A549 (cell line): ENCODE measurements at regions not wholly inside any gene's neighbourhood (a gene's known extent, or its start where the extent isn't known, plus 50 kb on each side); places are given as distances from the start of the nearest gene placed in this dataset.

Experiments
- ATAC-seq, 2 experiments: fragments of 200-7000 bp in 1 of 2; fragments of >200 bp in 1 of 2; cut with Nextera tagmentation in 1 of 2; cut with Tn5 transposase in 1 of 2; 3 replicates each; pipeline versions ENCODE4 v1.8.0 to v1.9.1; 2018 to 2020; ENCODE audit warnings: mild to moderate bottlenecking in 1 of 2, moderate library complexity in 1 of 2
- CTCF ChIA-PET: fragments of 300-600 bp; sonication (Branson Sonifier 250); formaldehyde crosslinking; extraction: SDS; loops from one replicate; lab custom pipeline; 2021; ENCODE audit warnings: antibody characterized with exemption, inconsistent platforms; lab: Yijun Ruan, JAX
- POLR2A ChIA-PET: fragments of 350-600 bp; formaldehyde crosslinking; extraction: SDS; loops from one replicate; lab custom pipeline; 2021; ENCODE audit warnings: antibody characterized with exemption, inconsistent platforms; lab: Yijun Ruan, JAX
- DNase-seq, 2 experiments: peaks; one replicate each; pipeline versions ENCODE4 v3.0.0 to v3.0.0-alpha.2; 2011 to 2016; ENCODE audit warnings: low read depth in 1 of 2, low spot score in 1 of 2
- FAIRE-seq: peaks from 2 replicates; lab custom pipeline; 2011; peaks lifted over from hg19 to GRCh38; lab: Jason Lieb, UNC
- H3K27ac ChIP-seq, 2 experiments: fragments of >200 bp; sonication (Bioruptor Twin); formaldehyde crosslinking; 3 replicates each; pipeline ENCODE4 v1.5.1; 2016 to 2017
- H3K4me1 ChIP-seq: fragments of >200 bp; sonication (Bioruptor Twin); formaldehyde crosslinking; 3 replicates; pipeline ENCODE4 v1.6.1; 2016
- H3K4me2 ChIP-seq: fragments of >200 bp; sonication (Bioruptor Twin); formaldehyde crosslinking; 3 replicates; pipeline ENCODE4 v1.6.1; 2016
- H3K4me3 ChIP-seq: fragments of >200 bp; sonication (Bioruptor Twin); formaldehyde crosslinking; 3 replicates; pipeline ENCODE4 v1.5.1; 2016
- H3K9me3 ChIP-seq: fragments of >200 bp; sonication (Bioruptor Twin); formaldehyde crosslinking; 3 replicates; pipeline ENCODE4 v1.6.1; 2016
- CBX2 ChIP-seq: fragments of 200-600 bp; sonication (generic); IDR thresholded peaks from 2 replicates; pipeline ENCODE4 v1.6.1; 2016; ENCODE audit warnings: low read depth, mild to moderate bottlenecking, borderline replicate concordance
- EHF ChIP-seq: fragments of 250-450 bp; sonication (Bioruptor Pico); IDR thresholded peaks from 2 replicates; pipeline ENCODE4 v1.5.0; 2020; ENCODE audit warnings: mild to moderate bottlenecking
- EHMT2 ChIP-seq: fragments of 200-600 bp; sonication (generic); IDR thresholded peaks from 2 replicates; pipeline ENCODE4 v1.6.1; 2016; ENCODE audit warnings: antibody characterized with exemption, low read depth, mild to moderate bottlenecking, moderate library complexity
- FOSL2 ChIP-seq, 2 experiments: fragments of 450-650 bp in 1 of 2; fragments of >200 bp in 1 of 2; sonication (Bioruptor Twin) in 1 of 2; formaldehyde crosslinking; IDR thresholded peaks; 2 replicates each; pipeline versions ENCODE4 v1.5.0 to v1.6.1; 2016 to 2020; ENCODE audit warnings: mild to moderate bottlenecking in 1 of 2, moderate library complexity in 1 of 2
- FOXS1 ChIP-seq: fragments of 250-450 bp; sonication (Bioruptor Pico); IDR thresholded peaks from 2 replicates; pipeline ENCODE4 v1.5.0; 2020; ENCODE audit warnings: mild to moderate bottlenecking, moderate library complexity
- HDAC2 ChIP-seq: fragments of 200-600 bp; sonication (generic); IDR thresholded peaks from 2 replicates; pipeline ENCODE4 v1.6.1; 2016
- HOXA7 ChIP-seq: fragments of 250-450 bp; sonication (Bioruptor Pico); IDR thresholded peaks from 2 replicates; pipeline ENCODE4 v1.5.0; 2020; ENCODE audit warnings: mild to moderate bottlenecking, moderate library complexity
- HOXB5 ChIP-seq: fragments of 250-450 bp; sonication (Bioruptor Pico); IDR thresholded peaks from 2 replicates; pipeline ENCODE4 v1.5.0; 2020; ENCODE audit warnings: mild to moderate bottlenecking, moderate library complexity
- JUN ChIP-seq, 2 experiments: fragments of >200 bp; sonication (Bioruptor Twin); formaldehyde crosslinking; IDR thresholded peaks; 2 replicates in 1 of 2; 3 replicates in 1 of 2; pipeline ENCODE4 v1.6.1; 2016 to 2017
- KDM1A ChIP-seq: fragments of 200-600 bp; sonication (generic); IDR thresholded peaks from 2 replicates; pipeline ENCODE4 v1.6.1; 2016; ENCODE audit warnings: low read depth, mild to moderate bottlenecking
- KDM5A ChIP-seq: fragments of 200-600 bp; sonication (generic); IDR thresholded peaks from 2 replicates; pipeline ENCODE4 v1.6.1; 2016; ENCODE audit warnings: antibody characterized with exemption, mild to moderate bottlenecking
- MAZ ChIP-seq: fragments of 150-350 bp; IDR thresholded peaks from 2 replicates; pipeline ENCODE4 v1.6.1; 2014; ENCODE audit warnings: antibody characterized with exemption, low read depth, low read length, borderline replicate concordance
- PHF8 ChIP-seq: fragments of 200-600 bp; sonication (generic); IDR thresholded peaks from 2 replicates; pipeline ENCODE4 v1.6.1; 2016; ENCODE audit warnings: low read depth, mild to moderate bottlenecking, antibody characterized with exemption, moderate library complexity, borderline replicate concordance
- RCOR1 ChIP-seq: fragments of 150-350 bp; IDR thresholded peaks from 2 replicates; pipeline ENCODE4 v1.6.1; 2014; ENCODE audit warnings: antibody characterized with exemption, low read length, low read depth
- TFCP2L1 ChIP-seq: fragments of 250-450 bp; sonication (Bioruptor Pico); IDR thresholded peaks from 2 replicates; pipeline ENCODE4 v1.5.0; 2021; ENCODE audit warnings: mild to moderate bottlenecking
- USF2 ChIP-seq: fragments of 450-650 bp; IDR thresholded peaks from 2 replicates; pipeline ENCODE4 v1.6.1; 2014; ENCODE audit warnings: antibody characterized with exemption
- ZFP36 ChIP-seq: fragments of 450-650 bp; IDR thresholded peaks from 2 replicates; pipeline ENCODE4 v1.6.1; 2014; ENCODE audit warnings: borderline replicate concordance; ENCODE audit not compliant: partially characterized antibody
- ZNF302 ChIP-seq: fragments of 250-450 bp; sonication (Bioruptor Pico); IDR thresholded peaks from 2 replicates; pipeline ENCODE4 v1.9.0; 2021; ENCODE audit warnings: inconsistent platforms, mild to moderate bottlenecking, moderate library complexity
- ZSCAN20 ChIP-seq: fragments of 250-450 bp; sonication (Bioruptor Pico); IDR thresholded peaks from 2 replicates; pipeline ENCODE4 v1.8.0; 2022; ENCODE audit warnings: mild to moderate bottlenecking, moderate library complexity
- WGBS: methylation state at CpG from one replicate; pipeline ENCODE4 v1.1.6; 2017; ENCODE audit errors: missing lambda C conversion rate; 5-methylcytosine and 5-hydroxymethylcytosine counted together
- TF ChIP-seq, protein P1 (sequence below): fragments of >200 bp; sonication (Bioruptor Twin); formaldehyde crosslinking; IDR thresholded peaks from 3 replicates; pipeline ENCODE4 v1.5.1; 2016
- TF ChIP-seq, protein P2 (sequence below): fragments of >200 bp; sonication (Bioruptor Twin); formaldehyde crosslinking; IDR thresholded peaks from 2 replicates; pipeline ENCODE4 v1.6.1; 2016
- TF ChIP-seq, protein P3 (sequence below): fragments of >200 bp; sonication (Bioruptor Twin); formaldehyde crosslinking; IDR thresholded peaks from 3 replicates; pipeline ENCODE4 v1.6.1; 2016
- TF ChIP-seq, protein P4 (sequence below): fragments of 150-350 bp; IDR thresholded peaks from 2 replicates; pipeline ENCODE4 v1.6.1; 2014; ENCODE audit warnings: low read depth, mild to moderate bottlenecking, low read length
- TF ChIP-seq, protein P5 (sequence below): fragments of 200-600 bp; sonication (generic); IDR thresholded peaks from 2 replicates; pipeline ENCODE4 v1.6.1; 2016; ENCODE audit warnings: antibody characterized with exemption, mild to moderate bottlenecking, moderate library complexity

DNA sequence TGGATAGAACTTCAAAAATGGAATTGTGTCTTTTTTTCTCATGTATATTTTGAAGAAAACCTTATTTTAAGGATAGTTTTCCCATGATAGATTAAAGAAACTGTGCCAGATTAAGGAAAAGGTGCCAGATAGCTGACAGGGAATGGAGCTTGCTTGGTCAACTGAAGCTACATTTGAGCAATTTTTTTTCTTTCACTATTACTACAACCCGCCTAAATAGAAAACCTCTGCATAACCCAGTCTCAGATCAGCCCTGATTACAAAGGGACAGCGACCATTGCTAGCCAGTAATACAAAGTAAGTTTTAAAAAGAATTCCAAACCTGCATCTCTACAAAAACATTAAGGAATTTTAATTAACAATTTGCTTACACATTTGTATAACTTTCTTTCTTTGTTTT lies 1123.4 kb upstream of the LRRTM3 start:
- TF ChIP-seq HOXB5 (CRISPR knock-in tag) = no peak
- TF ChIP-seq, protein P1, sequence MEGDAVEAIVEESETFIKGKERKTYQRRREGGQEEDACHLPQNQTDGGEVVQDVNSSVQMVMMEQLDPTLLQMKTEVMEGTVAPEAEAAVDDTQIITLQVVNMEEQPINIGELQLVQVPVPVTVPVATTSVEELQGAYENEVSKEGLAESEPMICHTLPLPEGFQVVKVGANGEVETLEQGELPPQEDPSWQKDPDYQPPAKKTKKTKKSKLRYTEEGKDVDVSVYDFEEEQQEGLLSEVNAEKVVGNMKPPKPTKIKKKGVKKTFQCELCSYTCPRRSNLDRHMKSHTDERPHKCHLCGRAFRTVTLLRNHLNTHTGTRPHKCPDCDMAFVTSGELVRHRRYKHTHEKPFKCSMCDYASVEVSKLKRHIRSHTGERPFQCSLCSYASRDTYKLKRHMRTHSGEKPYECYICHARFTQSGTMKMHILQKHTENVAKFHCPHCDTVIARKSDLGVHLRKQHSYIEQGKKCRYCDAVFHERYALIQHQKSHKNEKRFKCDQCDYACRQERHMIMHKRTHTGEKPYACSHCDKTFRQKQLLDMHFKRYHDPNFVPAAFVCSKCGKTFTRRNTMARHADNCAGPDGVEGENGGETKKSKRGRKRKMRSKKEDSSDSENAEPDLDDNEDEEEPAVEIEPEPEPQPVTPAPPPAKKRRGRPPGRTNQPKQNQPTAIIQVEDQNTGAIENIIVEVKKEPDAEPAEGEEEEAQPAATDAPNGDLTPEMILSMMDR = no peak
- no peak for TF ChIP-seq KDM5A
- TF ChIP-seq ZFP36 = no peak
- TF ChIP-seq JUN (IDR thresholded peaks at IDR 0.05) = no peak
- no peak for TF ChIP-seq HOXA7 (CRISPR knock-in tag)
- TF ChIP-seq USF2 = no peak
- TF ChIP-seq MAZ = no peak
- no peak for TF ChIP-seq EHF (CRISPR knock-in tag)
- no peak for TF ChIP-seq EHMT2
- TF ChIP-seq, protein P2, sequence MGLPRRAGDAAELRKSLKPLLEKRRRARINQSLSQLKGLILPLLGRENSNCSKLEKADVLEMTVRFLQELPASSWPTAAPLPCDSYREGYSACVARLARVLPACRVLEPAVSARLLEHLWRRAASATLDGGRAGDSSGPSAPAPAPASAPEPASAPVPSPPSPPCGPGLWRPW = no peak
- TF ChIP-seq, protein P3, sequence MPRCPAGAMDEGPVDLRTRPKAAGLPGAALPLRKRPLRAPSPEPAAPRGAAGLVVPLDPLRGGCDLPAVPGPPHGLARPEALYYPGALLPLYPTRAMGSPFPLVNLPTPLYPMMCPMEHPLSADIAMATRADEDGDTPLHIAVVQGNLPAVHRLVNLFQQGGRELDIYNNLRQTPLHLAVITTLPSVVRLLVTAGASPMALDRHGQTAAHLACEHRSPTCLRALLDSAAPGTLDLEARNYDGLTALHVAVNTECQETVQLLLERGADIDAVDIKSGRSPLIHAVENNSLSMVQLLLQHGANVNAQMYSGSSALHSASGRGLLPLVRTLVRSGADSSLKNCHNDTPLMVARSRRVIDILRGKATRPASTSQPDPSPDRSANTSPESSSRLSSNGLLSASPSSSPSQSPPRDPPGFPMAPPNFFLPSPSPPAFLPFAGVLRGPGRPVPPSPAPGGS = no peak
- TF ChIP-seq FOXS1 (CRISPR knock-in tag) = no peak
- no peak for TF ChIP-seq HDAC2
- TF ChIP-seq KDM1A = no peak
- no peak for TF ChIP-seq FOSL2 (IDR thresholded peaks at IDR 0.05)
- no peak for TF ChIP-seq FOSL2 (CRISPR knock-in tag; IDR thresholded peaks at IDR 0.05)
- TF ChIP-seq TFCP2L1 (CRISPR knock-in tag) = no peak
- 58% methylated on average over 2 of the region's 2 CpGs for WGBS
- no peak for DNase-seq
- no peak for ATAC-seq
- Histone ChIP-seq H3K27ac (no peak overlapping the region), H3K4me1 (no peaks in the 10 kb centered on the region), H3K4me3 (no peak overlapping the region), H3K4me2 (no peak overlapping the region), H3K9me3 (no peaks in the 10 kb centered on the region)
- ChIA-PET POLR2A (no interaction called here), CTCF (no interaction called here)
- no peak for FAIRE-seq

- Histone ChIP-seq H3K4me2 (no peak overlapping the region), H3K9me3 (no peaks in the 10 kb centered on the region), H3K27ac (no peak overlapping the region), H3K4me1 (no peaks in the 10 kb centered on the region), H3K4me3 (no peak overlapping the region)
- FAIRE-seq = no peak
- DNase-seq = no peak
- POLR2A ChIA-PET = no interaction called here
- CTCF ChIA-PET = no interaction called here
- ATAC-seq = no peak
- 6% methylated on average over 1 of the region's 1 CpG for WGBS
- TF ChIP-seq, protein P1 = no peak
- TF ChIP-seq USF2 (no peak), KDM5A (no peak), CBX2 (no peak), RCOR1 (no peak), EHF (CRISPR knock-in tag) (no peak), PHF8 (no peak), ZNF302 (CRISPR knock-in tag) (no peak), ZSCAN20 (CRISPR knock-in tag) (no peak)
- TF ChIP-seq, protein P4, sequence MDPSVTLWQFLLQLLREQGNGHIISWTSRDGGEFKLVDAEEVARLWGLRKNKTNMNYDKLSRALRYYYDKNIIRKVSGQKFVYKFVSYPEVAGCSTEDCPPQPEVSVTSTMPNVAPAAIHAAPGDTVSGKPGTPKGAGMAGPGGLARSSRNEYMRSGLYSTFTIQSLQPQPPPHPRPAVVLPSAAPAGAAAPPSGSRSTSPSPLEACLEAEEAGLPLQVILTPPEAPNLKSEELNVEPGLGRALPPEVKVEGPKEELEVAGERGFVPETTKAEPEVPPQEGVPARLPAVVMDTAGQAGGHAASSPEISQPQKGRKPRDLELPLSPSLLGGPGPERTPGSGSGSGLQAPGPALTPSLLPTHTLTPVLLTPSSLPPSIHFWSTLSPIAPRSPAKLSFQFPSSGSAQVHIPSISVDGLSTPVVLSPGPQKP = no peak
- TF ChIP-seq, protein P5, sequence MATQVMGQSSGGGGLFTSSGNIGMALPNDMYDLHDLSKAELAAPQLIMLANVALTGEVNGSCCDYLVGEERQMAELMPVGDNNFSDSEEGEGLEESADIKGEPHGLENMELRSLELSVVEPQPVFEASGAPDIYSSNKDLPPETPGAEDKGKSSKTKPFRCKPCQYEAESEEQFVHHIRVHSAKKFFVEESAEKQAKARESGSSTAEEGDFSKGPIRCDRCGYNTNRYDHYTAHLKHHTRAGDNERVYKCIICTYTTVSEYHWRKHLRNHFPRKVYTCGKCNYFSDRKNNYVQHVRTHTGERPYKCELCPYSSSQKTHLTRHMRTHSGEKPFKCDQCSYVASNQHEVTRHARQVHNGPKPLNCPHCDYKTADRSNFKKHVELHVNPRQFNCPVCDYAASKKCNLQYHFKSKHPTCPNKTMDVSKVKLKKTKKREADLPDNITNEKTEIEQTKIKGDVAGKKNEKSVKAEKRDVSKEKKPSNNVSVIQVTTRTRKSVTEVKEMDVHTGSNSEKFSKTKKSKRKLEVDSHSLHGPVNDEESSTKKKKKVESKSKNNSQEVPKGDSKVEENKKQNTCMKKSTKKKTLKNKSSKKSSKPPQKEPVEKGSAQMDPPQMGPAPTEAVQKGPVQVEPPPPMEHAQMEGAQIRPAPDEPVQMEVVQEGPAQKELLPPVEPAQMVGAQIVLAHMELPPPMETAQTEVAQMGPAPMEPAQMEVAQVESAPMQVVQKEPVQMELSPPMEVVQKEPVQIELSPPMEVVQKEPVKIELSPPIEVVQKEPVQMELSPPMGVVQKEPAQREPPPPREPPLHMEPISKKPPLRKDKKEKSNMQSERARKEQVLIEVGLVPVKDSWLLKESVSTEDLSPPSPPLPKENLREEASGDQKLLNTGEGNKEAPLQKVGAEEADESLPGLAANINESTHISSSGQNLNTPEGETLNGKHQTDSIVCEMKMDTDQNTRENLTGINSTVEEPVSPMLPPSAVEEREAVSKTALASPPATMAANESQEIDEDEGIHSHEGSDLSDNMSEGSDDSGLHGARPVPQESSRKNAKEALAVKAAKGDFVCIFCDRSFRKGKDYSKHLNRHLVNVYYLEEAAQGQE = no peak
These were observed 1120.3 kb upstream of the LRRTM3 start for GRCh38 chr10:65805511-65805910.
